HG03571 (cell line): ENCODE measurements at regions not wholly inside any gene's neighbourhood (a gene's known extent, or its start where the extent isn't known, plus 50 kb on each side); places are given as distances from the start of the nearest gene placed in this dataset.

Experiments
- ATAC-seq: cut with Tn5 transposase; IDR thresholded peaks from one replicate; pipeline ENCODE4 v1.9.1; 2021; ENCODE audit not compliant: unreplicated experiment

DNA sequence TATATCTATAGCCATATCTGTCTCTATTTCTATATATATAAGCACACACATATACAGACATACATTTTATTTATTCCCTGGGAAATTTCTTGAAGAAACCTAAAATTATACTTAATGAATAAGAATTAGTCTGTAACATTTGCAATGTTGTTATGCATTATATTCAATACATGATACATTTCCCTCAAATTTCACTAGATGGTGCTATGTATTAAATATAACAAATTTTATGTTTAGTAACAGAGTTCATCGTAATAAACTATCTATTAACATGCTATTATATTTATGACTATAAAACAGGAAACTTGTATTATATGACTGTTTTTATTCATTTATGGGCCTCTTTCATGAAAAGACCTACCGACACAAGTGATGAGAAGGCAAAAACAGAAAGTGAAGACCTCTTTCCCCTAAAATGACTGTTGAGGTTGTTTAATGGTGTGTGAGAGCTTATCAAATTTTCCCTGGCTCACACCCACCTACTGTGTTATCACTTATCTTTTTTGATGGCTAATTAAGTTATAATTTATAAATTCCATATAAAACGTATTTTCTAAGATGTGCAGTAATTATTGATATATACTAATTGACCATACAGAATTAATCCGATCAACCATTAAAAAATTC is 881.9 kb downstream of the SLITRK6 start:
- no peak for ATAC-seq

DNA sequence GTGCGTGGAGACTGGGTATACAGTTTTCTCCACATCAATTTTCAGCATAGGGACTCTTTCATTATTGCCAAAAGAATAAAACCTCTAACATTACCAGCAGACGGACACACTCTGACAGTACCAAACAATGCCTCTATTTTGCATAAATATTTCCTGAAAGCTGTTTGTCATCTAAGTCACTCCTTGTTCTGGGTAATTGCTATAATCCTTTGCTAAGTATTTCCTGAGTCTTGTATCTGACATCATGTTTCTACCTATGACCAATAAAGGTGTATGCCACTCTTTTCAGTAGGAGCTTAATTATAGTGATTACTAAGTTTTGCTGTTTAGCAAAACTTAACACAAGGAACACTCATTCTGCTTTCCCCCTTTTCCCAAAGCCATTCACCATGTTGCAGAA is 886.5 kb downstream of the SLITRK6 start:
- no peak for ATAC-seq

DNA sequence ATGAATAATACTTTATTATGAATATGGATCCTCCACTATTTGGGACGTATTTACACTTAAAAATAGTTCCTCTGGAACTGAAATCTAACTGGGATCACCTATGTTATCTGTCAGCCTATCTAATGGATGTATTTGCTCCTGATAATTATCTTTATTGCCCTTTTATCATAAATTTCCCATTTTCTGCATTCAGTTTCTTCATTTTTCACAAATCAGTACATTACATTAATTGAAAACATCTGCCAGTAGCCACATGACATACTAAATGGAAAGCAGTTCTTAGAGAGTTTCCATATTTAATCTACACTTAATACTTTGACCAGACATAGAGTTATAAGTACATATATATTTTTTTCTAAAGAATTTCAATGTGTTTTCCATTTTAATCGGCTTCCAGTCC is 888.8 kb downstream of the SLITRK6 start:
- ATAC-seq, result no peak

DNA sequence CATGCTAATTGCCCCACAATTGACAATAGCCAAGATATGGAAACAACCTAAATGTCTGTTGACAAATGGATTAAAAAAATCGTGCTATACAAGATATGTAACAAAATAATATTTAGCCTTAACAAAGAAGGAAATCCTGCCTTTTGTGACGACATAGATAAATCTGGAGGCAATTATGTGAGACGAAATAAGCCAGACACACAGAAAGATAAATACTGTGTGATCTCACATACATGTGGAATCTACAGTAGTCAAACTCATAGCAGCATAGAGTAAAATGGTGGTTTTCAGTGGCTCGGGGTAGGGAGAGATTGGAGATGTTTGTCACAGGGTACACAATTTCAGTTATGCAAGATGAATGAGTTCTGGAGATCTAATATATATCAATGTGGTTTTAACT is 895.8 kb downstream of the SLITRK6 start:
- no peak for ATAC-seq

DNA sequence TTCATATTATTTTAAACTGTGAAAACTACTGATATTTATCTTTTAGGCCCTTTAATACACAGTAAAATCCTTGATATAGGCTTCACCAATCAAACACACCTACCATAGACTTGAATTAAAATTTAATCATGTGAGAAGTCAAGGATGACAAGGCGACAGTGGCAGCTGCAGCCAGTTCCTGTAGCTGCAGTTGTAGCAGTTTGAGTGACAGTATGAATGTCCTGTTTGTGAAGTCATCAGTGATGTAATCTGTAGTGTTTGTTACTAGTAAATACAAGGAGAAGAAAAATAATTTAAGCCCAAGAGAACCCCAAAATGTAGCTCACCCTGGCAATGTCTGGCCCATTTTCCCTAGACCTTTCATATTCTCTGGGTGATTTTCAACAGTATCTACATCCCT is 897.0 kb downstream of the SLITRK6 start:
- no peak for ATAC-seq

DNA sequence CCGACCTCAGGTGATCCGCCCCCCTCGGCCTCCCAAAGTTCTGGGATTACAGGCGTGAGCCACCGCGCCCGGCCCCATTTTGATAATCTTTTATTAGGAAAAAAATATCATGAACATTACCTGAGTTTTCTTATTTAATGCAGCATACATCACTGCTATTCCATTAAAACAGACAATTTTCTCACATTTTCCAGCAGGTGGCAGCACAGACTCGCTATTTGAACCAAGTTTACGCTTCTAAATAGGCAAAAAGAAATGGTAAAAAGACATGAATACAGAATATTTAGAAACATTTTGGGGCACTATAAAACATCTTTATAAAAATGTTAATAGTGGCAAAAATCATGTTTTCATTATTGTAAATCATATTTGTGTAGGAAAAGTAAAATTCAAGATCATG is 903.1 kb downstream of the SLITRK6 start:
- ATAC-seq, result peak; percentile 55

DNA sequence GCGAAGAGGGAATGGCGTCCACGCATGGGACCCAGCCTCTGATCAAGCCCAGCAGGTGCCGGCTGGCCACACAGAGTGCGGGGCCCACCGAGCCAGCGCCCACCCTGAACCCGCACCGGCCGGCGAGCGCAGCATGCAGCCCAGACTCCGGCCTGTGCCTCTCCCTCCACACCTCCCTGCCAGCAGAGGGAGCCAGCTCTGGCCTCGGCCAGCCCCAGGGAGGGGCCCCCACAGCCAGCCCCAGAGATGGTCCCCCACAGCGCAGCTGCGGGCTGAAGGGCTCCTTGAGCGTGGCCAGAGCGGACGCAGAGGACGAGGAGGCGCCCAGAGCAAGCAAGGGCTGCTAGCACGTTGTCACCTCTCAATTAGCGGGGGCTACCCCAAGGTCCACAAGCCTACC is 904.5 kb downstream of the SLITRK6 start:
- no peak for ATAC-seq

DNA sequence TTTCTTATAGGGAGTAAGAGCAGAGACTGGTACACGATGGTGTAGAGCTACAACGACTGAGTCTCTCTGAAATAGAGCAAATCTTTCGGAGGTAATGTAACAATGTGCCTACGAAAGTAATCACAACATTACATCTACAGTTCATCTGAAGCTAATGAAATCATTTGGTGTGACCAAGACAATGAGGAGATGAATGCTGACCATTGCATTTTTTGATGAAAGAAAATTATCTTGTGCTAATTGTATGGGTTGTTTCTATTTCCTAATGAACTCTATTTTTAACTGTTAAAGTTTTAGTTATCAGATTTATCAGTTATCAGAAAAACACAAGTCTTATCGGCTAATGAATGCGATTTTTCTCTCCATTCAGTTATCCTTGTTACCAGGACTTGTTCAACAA is 913.4 kb downstream of the SLITRK6 start:
- ATAC-seq, result no peak

DNA sequence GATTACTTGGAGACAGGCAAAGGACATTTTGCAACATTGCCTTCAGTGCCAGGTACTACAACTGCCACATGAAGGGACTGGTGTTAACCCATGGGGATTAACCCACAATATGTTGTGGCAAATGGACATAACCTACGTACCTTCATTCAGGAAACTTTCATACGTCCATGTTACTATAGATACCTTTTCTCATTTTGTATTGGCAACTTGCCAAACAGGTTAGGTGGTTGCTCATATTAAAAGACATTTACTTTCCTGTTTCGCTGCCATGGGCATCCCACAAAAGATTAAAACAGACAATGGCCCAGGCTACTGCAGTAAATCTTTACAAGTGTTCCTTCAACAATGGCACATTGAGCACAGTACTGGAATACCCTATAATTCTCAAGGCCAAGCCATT is 925.3 kb downstream of the SLITRK6 start:
- no peak for ATAC-seq

DNA sequence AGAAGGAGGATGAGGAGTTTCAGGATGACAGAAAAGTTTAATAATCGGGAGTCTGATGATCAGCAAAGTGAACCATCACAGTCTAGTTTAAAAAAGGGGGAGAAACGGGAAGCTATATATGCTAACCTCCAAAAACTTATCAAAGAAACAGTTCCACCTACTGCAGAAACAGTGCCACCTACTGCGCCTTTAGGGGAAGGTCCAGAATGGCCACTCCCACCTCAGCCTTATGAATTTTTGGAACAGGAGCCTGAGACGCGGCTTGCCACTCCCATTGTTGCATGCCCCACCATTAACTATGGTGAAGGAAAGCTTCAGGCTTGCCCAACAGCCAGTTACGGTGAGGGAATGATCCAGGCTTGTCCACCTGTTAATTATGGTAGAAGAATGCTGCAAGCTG is 929.0 kb downstream of the SLITRK6 start:
- ATAC-seq, result no peak

DNA sequence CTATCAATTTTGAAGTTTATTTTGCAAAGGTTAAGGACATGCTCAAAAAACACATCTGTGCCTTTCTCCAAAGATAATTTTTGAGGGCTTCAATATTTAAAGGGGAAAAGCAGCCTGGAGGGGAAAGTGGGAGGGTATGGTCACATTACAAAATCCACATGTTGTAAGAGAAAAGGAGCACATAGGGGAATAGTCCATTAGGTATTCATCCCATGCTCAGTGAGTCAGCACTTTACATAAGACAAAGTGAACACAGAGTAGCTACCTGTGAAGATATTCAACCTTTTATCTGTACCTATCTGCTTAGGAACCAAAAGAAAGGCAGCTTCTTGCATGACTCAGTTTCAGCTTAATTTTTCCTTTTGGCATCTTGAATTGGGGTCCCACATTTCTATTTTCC is 932.0 kb downstream of the SLITRK6 start:
- no peak for ATAC-seq

DNA sequence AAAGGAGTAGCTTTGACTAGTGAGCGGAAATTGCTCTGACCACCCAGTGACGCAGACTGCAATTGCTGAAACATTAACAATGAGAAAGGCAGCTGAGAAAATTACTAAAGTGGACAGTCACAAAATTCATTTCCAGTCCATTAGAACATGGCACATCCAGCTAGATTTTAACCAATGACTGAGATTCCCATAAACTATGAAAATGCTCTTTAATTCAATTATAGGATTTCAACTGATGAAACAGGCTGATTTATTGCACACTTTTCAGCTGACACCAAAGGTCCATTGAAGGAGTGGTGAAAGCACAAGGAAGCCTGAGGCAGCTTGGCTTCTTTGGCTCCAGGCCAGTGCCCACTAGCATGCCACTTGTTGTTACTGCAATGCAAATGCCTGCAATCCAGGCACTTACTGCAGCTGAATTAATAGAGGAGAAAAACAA is 933.4 kb downstream of the SLITRK6 start:
- no peak for ATAC-seq

DNA sequence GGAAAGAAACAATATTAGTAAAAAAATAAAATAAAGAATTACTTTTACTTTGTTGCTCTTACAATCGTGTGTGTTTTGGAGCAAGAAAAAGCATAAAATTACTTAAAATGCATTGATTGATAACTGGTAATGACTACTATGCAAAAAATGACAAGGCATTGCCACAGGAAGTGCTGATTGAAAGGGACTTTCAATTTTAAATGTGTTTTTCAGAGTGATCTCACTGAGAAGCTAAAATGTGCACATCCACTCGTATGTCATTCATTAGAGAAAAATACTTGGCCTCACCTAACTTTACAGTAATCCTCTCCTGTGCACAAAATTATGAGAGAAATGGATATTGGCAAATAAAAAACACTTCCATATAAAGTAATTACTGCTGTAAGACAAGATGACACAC is 934.9 kb downstream of the SLITRK6 start:
- ATAC-seq, result no peak

DNA sequence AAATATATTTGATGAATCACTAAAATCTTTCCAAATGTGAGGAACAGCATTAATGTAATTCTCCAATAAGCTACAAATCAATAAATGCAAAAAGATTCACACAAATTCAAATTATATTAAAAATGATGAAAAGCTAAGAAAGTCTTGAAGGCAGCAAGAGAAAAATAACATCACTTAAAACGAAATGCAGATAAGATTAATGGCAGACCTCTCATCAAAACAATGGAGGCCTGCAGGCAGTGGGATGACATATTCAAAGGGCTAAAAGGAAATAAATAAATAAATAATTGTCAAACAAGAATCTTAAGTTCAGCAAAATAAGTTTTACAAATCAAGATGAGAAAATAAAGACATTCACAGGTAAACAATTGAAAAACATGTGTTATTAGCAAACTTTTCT is 952.1 kb downstream of the SLITRK6 start:
- no peak for ATAC-seq

DNA sequence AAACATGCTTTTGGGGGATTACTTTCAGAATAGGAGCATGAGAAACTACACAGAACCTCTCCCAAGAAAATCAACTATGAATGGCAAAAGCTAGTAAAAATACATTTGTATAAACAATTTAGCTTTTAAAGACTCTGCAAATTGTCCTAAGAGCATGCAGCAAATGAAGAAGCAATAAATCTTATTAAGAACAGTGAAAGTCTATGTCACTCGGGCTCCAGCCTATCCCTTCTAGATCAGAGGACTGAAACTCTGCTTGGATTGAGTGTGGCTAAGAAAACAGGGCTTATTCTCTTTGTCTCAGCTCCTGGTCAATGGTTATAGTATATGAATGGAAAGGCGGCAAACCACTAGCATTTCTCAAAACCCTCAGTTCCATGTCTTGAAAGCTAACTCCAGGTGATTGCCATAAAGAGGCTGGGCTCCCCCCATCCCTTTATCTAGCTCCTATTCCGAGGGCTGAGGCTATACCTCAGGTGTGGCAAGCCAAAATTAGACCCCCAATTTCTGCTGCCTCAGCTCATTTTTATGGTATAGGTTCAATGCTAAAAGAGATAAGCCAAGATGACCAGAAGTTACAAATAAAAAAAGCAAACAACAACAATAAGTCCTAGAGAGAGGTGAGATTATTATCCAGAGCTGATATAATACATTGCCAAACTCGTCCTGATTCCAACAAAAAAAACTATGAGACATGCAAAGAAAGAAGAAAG is 953.2 kb downstream of the SLITRK6 start:
- no peak for ATAC-seq

DNA sequence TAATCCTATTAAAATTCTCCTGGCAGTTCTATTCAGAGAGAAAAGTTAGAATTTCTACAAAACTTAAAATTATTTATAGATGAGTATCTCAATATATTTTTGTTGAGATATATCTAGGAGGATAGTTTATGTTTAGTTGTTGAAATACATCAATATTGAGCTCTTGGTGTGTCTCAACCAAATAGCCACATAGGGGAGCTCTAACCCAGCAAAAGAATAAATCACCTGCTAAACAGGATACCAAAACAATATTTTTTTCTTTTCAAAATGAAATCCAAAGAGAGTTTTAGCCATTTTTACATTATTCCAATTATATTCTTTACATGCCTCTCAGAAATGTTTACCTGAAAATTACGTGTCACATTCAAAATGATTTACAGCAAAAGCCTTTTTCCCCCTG is 954.7 kb downstream of the SLITRK6 start:
- ATAC-seq, result no peak

DNA sequence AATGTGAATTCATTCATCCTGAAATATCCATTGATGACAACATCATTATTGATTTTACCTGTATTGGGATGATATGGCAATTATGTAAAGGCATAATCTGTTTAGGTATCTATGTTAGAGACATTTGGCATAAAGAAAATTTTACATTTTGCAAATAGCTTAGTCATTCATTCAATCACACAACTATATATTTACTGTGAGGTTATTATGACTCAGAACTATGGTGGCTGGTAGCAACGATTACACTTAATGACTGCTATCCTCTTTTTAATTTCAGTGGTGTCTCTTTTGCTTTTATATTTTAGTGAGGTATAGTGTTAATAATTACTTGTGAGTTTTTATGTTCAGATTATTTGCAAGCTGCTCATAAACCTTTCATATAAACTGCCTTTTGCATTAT is 955.9 kb downstream of the SLITRK6 start:
- no peak for ATAC-seq

DNA sequence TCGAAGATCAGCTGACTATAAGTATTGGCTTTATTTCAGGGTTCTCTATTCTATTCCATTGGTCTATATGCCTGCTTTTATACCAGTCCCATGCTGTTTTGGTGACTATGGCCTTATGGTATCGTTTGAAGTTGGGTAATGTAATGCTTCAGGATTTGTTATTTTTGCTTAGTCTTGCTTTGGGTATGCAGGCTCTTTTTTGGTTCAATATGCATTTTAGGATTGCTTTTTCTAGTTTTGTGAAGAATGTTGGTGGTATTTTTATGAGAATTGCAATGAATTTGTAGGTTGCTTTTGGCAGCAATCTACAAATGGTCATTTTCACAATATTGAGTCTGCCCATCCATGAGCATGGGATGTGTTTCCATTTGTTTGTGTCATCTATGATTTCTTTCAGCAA is 951.9 kb upstream of the SLITRK1 start:
- ATAC-seq, result no peak

DNA sequence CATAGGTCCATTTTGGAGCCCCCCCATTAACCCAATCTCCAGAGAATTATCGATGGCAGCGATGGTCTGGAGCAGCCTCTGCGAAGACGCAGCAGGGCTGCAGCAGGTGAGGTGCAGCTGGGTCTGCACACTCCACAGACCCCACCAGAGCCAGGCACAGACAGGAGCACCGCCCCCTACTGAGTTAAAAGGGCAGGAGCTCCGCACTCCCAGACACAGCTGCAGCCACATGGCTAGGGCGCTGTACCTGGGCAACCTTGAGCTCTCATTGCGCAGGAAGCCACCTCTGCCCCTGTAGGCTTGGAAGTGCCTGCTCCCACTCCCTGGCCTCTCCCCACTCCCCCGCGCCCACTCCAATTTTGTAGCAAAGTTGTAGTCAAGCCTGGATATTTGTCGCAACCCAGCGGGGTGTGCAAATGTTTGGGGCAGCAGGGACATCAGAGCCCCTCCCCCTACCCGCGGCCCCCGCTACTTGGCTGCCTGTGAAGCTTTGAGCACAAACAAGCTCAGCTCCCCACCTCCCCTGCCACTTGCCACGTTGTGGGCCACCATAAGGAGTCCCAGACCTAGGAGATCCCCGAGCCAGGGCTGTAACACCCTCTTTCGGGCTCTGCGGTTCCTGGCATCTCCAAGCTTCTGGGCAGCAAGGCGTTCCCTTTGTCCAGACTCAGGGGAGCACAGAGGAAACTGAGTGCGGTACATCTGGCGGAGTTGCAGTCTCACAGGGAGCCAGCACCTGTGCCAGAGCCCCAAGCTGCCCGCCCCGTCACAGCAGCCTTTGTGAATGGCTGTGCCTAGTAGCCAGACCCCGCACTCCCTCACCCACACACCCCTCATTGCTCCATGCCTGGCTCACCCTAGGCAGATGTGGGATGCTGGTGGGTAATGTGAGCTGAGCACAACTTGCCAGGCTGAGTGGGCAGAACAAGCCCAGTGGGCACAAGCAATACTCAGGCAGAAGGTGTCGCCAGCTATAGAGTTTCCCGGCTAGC is 949.7 kb upstream of the SLITRK1 start:
- no peak for ATAC-seq

DNA sequence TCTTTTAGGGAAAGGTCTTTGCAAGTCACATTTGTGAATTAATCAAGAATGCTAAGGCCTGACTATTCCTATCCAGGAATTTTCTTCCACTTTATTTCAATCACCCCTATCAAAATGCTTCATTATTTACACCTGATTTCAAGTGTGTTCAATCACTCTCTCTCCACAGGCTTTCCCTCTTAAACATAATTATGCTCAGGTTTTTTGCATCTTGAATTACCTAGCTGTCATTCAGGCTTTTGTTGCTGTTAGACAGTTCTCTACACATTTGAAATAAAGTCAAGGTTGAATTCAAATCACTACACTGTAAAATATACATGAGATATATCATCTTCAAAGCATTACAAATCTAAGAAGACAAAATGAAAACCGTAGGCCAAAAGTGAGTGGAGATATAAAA is 941.3 kb upstream of the SLITRK1 start:
- ATAC-seq, result no peak

DNA sequence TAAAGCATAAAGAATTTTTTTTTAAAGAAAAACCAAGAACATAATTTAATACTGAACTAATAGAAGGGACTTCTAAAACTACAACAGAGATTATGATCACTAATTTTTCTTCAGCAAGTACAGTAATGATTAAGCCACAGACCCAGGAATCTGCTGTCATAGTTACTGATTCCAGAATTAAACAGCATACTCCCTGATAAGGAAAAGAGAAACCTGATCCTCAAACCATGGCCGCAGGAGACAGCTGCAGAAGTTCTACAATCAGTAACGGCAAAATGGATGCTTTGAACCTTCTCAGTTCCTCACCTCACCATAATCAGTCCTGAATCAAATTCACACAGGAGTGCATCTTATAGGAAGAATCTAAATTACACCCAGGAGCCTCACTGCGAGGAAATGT is 939.0 kb upstream of the SLITRK1 start:
- ATAC-seq, result no peak

DNA sequence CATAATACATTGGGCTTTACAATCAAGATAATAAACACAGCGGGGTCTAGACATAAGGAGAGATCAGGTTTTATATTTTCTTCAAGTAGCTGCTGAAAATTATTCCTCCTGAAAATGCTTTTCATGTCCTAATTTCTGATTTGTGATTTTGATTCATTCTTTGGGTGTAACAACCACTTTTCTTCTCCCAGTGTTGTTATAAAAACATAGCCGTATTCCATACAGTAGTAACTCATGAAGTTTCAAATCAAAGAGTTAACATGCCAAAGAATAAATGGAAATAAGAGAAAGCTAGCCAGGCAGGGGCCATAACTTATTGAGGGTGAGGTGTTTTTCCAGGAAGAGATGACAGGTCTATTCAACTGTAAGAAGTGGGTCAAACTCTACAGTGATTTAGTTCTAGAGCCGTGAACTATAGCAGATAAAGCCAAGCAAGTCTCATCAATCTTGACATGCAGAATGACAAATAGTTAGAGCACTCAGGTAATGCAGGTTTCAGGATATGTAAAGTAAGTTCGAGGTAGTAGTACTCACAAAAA is 934.4 kb upstream of the SLITRK1 start:
- no peak for ATAC-seq
